ENCODE measurements at regions not wholly inside any gene's neighbourhood (a gene's known extent, or its start where the extent isn't known, plus 50 kb on each side); places are given as distances from the start of the nearest gene placed in this dataset.
"Not testable (repeated sequence)": the region's sequence is repeated elsewhere in the genome, so short reads cannot be mapped to it uniquely, and the experiment has no call there.

DNA sequence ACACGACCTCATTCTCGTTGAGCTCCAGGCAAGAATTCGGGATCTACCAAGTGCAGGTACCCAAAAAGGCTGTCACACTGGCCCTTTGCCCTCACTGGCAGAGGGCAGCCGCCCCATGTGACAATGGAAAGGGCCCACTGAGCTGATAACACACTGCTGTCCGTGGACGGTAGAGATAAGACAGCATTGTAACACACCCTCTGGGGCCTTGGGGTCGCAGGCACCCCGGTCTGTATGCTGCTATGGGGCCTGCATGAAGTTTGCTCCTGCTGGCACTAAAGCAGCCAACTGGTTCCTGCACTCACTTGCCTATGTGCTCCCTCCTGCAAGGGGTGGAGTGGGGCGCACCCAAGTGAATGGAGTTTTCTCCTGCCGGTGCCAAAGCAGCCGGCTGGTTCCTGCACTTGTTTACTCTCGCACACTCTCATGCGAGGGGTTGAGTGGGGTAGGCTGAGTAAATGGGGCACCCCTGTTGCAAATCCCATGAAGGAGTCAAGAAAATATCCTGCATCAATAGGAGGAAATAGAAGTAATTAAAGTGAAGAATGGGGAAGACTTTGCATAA lies 477.9 kb downstream of the ATP23 start:
- no peak overlapping the region; the same call in 1 of the 2 replicates for H3K27ac ChIP-seq

GRCh38 chr12:58419905-58420304 lies 478.5 kb downstream of the ATP23 start:
- no peak for TF ChIP-seq CTCF (conservative IDR thresholded peaks at IDR 0.05)
- TF ChIP-seq ZFX (IDR thresholded peaks at IDR 0.05), result no peak
- H3K27ac ChIP-seq, result no peak overlapping the region

More for the DNA sequence above, 477.9 kb downstream of the ATP23 start:
- TF ChIP-seq ZFX (IDR thresholded peaks at IDR 0.05), result no peak
- no peak for TF ChIP-seq CTCF (conservative IDR thresholded peaks at IDR 0.05)

- TF ChIP-seq CTCF (conservative IDR thresholded peaks at IDR 0.05) (no peak), ZFX (IDR thresholded peaks at IDR 0.05) (no peak)
Observed at GRCh38 chr12:58420503-58420902, 479.1 kb downstream of the ATP23 start.

GRCh38 chr12:58421990-58422389 lies 480.6 kb downstream of the ATP23 start:
- TF ChIP-seq ZFX (IDR thresholded peaks at IDR 0.05), result no peak
- no peak for TF ChIP-seq CTCF (conservative IDR thresholded peaks at IDR 0.05)
- no peak overlapping the region for H3K27ac ChIP-seq

More at GRCh38 chr12:58420503-58420902, 479.1 kb downstream of the ATP23 start:
- no peak overlapping the region for H3K27ac ChIP-seq

GRCh38 chr12:58424735-58425392 lies 483.5 kb downstream of the ATP23 start:
- TF ChIP-seq ZFX (IDR thresholded peaks at IDR 0.05), result no peak
- no peak for TF ChIP-seq CTCF (conservative IDR thresholded peaks at IDR 0.05)
- H3K27ac ChIP-seq, result no peak overlapping the region

- no peak overlapping the region for H3K27ac ChIP-seq
Observed at GRCh38 chr12:58425481-58426392, 484.4 kb downstream of the ATP23 start.

GRCh38 chr12:58426437-58426836 lies 485.1 kb downstream of the ATP23 start:
- H3K27ac ChIP-seq, result not testable (repeated sequence)

More at GRCh38 chr12:58425481-58426392, 484.4 kb downstream of the ATP23 start:
- TF ChIP-seq ZFX (IDR thresholded peaks at IDR 0.05), result no peak
- TF ChIP-seq CTCF (conservative IDR thresholded peaks at IDR 0.05), result no peak

Measured in C4-2B (cell line).